HCT116 (cell line): ENCODE measurements at regions not wholly inside any gene's neighbourhood (a gene's known extent, or its start where the extent isn't known, plus 50 kb on each side); places are given as distances from the start of the nearest gene placed in this dataset.

Experiments
- CEBPB ChIP-seq: IDR thresholded peaks from 2 replicates; pipeline ENCODE4 v1.6.1; 2012; ENCODE audit warnings: low read depth
- EZH2phosphoT487 ChIP-seq: fragments of 200-600 bp; IDR thresholded peaks from 2 replicates; pipeline ENCODE4 v1.6.1; 2018; ENCODE audit warnings: antibody characterized with exemption, borderline replicate concordance
- POLR2A ChIP-seq: IDR thresholded peaks from 2 replicates; pipeline ENCODE4 v1.7.0; 2011; ENCODE audit warnings: borderline replicate concordance; ENCODE audit not compliant: insufficient read depth, insufficient read length; ENCODE audit errors: extremely low read depth
- POLR2AphosphoS5 ChIP-seq: IDR thresholded peaks from 2 replicates; pipeline ENCODE4 v1.6.1; 2011; ENCODE audit warnings: mild to moderate bottlenecking, low read depth, low read length, moderate library complexity
- ZNF274 ChIP-seq: fragments of 200-500 bp; sonication (Bioruptor generic); IDR thresholded peaks from 2 replicates; pipeline ENCODE4 v1.6.1; 2014; ENCODE audit warnings: mild to moderate bottlenecking, low read depth, low read length, inconsistent platforms
- TF ChIP-seq, protein P1 (sequence below), 3 experiments: fragments of 200-600 bp in 1 of 3; sonication (generic) in 1 of 3; IDR thresholded peaks in 2 of 3; conservative IDR thresholded peaks in 1 of 3; 2 replicates each; pipeline ENCODE4 v1.5.1; 2012 to 2017; ENCODE audit warnings: low read depth in 2 of 3, low read length in 2 of 3, antibody characterized with exemption in 1 of 3, borderline replicate concordance in 1 of 3, control low read depth in 1 of 3, mild to moderate bottlenecking in 1 of 3, mixed read lengths in 1 of 3, mixed run types in 1 of 3, moderate library complexity in 1 of 3; ENCODE audit not compliant: insufficient read depth in 1 of 3
- TF ChIP-seq, protein P2 (sequence below): IDR thresholded peaks from 2 replicates; pipeline ENCODE4 v1.6.1; 2012; ENCODE audit warnings: low read depth

DNA sequence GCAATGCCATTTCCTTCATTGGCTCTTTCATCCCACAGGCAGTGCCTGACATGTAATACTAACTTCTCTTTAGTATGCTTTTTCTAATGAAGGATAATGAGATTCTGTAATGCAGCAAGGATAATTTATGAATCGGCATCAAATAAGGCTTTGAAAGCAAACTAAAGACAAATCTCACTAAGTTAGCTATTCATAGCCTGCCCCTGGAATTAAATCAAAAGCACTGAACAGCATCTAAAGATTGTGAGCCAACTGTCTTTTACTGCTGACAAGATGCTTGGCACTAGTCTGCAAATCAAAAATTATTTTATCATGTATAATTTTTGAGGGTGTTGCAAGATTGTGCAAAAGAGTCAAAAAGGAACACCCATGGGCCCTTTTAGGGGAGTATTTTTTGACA, 265.0 kb downstream of the CASP12 start:
- TF ChIP-seq POLR2A (no peak), EZH2phosphoT487 (no peak), POLR2AphosphoS5 (no peak), CEBPB (no peak), ZNF274 (no peak)
- TF ChIP-seq, protein P1, sequence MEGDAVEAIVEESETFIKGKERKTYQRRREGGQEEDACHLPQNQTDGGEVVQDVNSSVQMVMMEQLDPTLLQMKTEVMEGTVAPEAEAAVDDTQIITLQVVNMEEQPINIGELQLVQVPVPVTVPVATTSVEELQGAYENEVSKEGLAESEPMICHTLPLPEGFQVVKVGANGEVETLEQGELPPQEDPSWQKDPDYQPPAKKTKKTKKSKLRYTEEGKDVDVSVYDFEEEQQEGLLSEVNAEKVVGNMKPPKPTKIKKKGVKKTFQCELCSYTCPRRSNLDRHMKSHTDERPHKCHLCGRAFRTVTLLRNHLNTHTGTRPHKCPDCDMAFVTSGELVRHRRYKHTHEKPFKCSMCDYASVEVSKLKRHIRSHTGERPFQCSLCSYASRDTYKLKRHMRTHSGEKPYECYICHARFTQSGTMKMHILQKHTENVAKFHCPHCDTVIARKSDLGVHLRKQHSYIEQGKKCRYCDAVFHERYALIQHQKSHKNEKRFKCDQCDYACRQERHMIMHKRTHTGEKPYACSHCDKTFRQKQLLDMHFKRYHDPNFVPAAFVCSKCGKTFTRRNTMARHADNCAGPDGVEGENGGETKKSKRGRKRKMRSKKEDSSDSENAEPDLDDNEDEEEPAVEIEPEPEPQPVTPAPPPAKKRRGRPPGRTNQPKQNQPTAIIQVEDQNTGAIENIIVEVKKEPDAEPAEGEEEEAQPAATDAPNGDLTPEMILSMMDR (IDR thresholded peaks at IDR 0.05 in 2 of 3, conservative IDR thresholded peaks at IDR 0.05 in 1 of 3; ENCODE audit: borderline replicate concordance in 1 of 3, insufficient read depth in 1 of 3, low read depth in 2 of 3, low read length in 2 of 3): no peak
- TF ChIP-seq, protein P2, sequence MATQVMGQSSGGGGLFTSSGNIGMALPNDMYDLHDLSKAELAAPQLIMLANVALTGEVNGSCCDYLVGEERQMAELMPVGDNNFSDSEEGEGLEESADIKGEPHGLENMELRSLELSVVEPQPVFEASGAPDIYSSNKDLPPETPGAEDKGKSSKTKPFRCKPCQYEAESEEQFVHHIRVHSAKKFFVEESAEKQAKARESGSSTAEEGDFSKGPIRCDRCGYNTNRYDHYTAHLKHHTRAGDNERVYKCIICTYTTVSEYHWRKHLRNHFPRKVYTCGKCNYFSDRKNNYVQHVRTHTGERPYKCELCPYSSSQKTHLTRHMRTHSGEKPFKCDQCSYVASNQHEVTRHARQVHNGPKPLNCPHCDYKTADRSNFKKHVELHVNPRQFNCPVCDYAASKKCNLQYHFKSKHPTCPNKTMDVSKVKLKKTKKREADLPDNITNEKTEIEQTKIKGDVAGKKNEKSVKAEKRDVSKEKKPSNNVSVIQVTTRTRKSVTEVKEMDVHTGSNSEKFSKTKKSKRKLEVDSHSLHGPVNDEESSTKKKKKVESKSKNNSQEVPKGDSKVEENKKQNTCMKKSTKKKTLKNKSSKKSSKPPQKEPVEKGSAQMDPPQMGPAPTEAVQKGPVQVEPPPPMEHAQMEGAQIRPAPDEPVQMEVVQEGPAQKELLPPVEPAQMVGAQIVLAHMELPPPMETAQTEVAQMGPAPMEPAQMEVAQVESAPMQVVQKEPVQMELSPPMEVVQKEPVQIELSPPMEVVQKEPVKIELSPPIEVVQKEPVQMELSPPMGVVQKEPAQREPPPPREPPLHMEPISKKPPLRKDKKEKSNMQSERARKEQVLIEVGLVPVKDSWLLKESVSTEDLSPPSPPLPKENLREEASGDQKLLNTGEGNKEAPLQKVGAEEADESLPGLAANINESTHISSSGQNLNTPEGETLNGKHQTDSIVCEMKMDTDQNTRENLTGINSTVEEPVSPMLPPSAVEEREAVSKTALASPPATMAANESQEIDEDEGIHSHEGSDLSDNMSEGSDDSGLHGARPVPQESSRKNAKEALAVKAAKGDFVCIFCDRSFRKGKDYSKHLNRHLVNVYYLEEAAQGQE: no peak
